ENCODE measurements at regions not wholly inside any gene's neighbourhood (a gene's known extent, or its start where the extent isn't known, plus 50 kb on each side); places are given as distances from the start of the nearest gene placed in this dataset.

- TF ChIP-seq RNF2 (IDR thresholded peaks at IDR 0.05; ENCODE audit: borderline replicate concordance, low read depth, low read length, missing control alignments, poor library complexity, severe bottlenecking) (no peak), CBX5 (IDR thresholded peaks at IDR 0.05; ENCODE audit: low read depth, low read length) (no peak), GABPA (IDR thresholded peaks at IDR 0.05; ENCODE audit: borderline replicate concordance, insufficient read depth, low read length) (no peak), CTBP2 (IDR thresholded peaks at IDR 0.05; ENCODE audit: borderline replicate concordance, insufficient read depth, insufficient read length, low read length) (no peak)
Measured at GRCh38 chr7:81138870-81139269, 220.0 kb upstream of the SEMA3C start (continued).
